Hepatocyte (in vitro differentiated cells): ENCODE measurements at regions not wholly inside any gene's neighbourhood (a gene's known extent, or its start where the extent isn't known, plus 50 kb on each side); places are given as distances from the start of the nearest gene placed in this dataset.

Experiments
- DNase-seq: peaks from one replicate; pipeline ENCODE4 v3.0.0-alpha.2; 2016; ENCODE audit warnings: low spot score
- H2AFZ ChIP-seq: fragments of 200-600 bp; sonication (generic); 2 replicates; pipeline ENCODE4 v1.6.0; 2016; ENCODE audit warnings: antibody characterized with exemption, mild to moderate bottlenecking
- H3K27ac ChIP-seq: fragments of 200-600 bp; sonication (generic); 2 replicates; pipeline ENCODE4 v1.5.1; 2016; ENCODE audit warnings: mild to moderate bottlenecking
- H3K27me3 ChIP-seq: fragments of 200-600 bp; sonication (generic); 2 replicates; pipeline ENCODE4 v1.6.1; 2016
- H3K36me3 ChIP-seq: fragments of 200-600 bp; sonication (generic); replicated peaks from 2 replicates; pipeline ENCODE4 v1.5.1; 2016; ENCODE audit warnings: low read depth; ENCODE audit not compliant: insufficient read depth
- H3K4me1 ChIP-seq: fragments of 200-600 bp; sonication (generic); 2 replicates; pipeline ENCODE4 v1.5.1; 2016; ENCODE audit warnings: mild to moderate bottlenecking, moderate library complexity; ENCODE audit not compliant: insufficient read depth
- H3K4me2 ChIP-seq: fragments of 200-600 bp; sonication (generic); 2 replicates; pipeline ENCODE4 v1.6.0; 2016
- H3K4me3 ChIP-seq: fragments of 200-600 bp; sonication (generic); 2 replicates; pipeline ENCODE4 v1.5.1; 2016; ENCODE audit warnings: mild to moderate bottlenecking
- H3K79me2 ChIP-seq: fragments of 200-600 bp; sonication (generic); 2 replicates; pipeline ENCODE4 v1.6.0; 2017; ENCODE audit warnings: mild to moderate bottlenecking
- H3K9me2 ChIP-seq: fragments of 200-600 bp; sonication (generic); replicated peaks from 2 replicates; pipeline ENCODE4 v1.6.0; 2017; ENCODE audit warnings: mild to moderate bottlenecking; ENCODE audit not compliant: insufficient read depth
- H3K9me3 ChIP-seq: fragments of 200-600 bp; sonication (generic); 2 replicates; pipeline ENCODE4 v1.5.1; 2016; ENCODE audit warnings: low read depth, mild to moderate bottlenecking
- H4K20me1 ChIP-seq: fragments of 200-600 bp; sonication (generic); 2 replicates; pipeline ENCODE4 v1.6.0; 2016; ENCODE audit warnings: mild to moderate bottlenecking; ENCODE audit not compliant: insufficient read depth, poor library complexity, severe bottlenecking
- CTCF ChIP-seq: fragments of 200-600 bp; sonication (generic); IDR thresholded peaks from 2 replicates; pipeline ENCODE4 v1.5.1; 2016; ENCODE audit warnings: antibody characterized with exemption, mild to moderate bottlenecking; ENCODE audit not compliant: poor library complexity
- EZH2 ChIP-seq: fragments of 200-600 bp; sonication (generic); IDR thresholded peaks from 2 replicates; pipeline ENCODE4 v1.6.1; 2016; ENCODE audit warnings: antibody characterized with exemption, mild to moderate bottlenecking, borderline replicate concordance
- EZH2phosphoT487 ChIP-seq: fragments of 200-600 bp; sonication (generic); IDR thresholded peaks from one replicate; pipeline ENCODE4 v1.6.1; 2018; ENCODE audit warnings: antibody characterized with exemption, mild to moderate bottlenecking, low read depth, moderate library complexity; ENCODE audit not compliant: unreplicated experiment, severe bottlenecking
- WGBS: methylation state at CpG from one replicate; pipeline ENCODE4 v1.1.6; 2016; ENCODE audit warnings: low lambda C conversion rate; ENCODE audit errors: missing lambda C conversion rate; 5-methylcytosine and 5-hydroxymethylcytosine counted together

GRCh38 chr10:44262551-44263251 is 122.2 kb downstream of the CXCL12 start:
- no peak for TF ChIP-seq EZH2
- TF ChIP-seq CTCF: no peak
- TF ChIP-seq EZH2phosphoT487: no peak
- H3K9me2 ChIP-seq: no peaks in the 10 kb centered on the region
- H3K27me3 ChIP-seq: no peaks in the 10 kb centered on the region
- H3K4me3 ChIP-seq: no peak overlapping the region
- DNase-seq: no peak
- no peaks in the 10 kb centered on the region for H4K20me1 ChIP-seq
- peaks cover 28% of the 10 kb centered on the region for H3K4me1 ChIP-seq
- H3K4me2 ChIP-seq: no peak overlapping the region
- no peak overlapping the region for H2AFZ ChIP-seq
- H3K9me3 ChIP-seq: no peaks in the 10 kb centered on the region
- H3K36me3 ChIP-seq: no peaks in the 10 kb centered on the region
- WGBS: 80% methylated on average over 6 of the region's 6 CpGs
- no peaks in the 10 kb centered on the region for H3K79me2 ChIP-seq
- H3K27ac ChIP-seq: no peak overlapping the region

- WGBS: 72% methylated on average over 7 of the region's 7 CpGs
- Histone ChIP-seq H4K20me1 (no peaks in the 10 kb centered on the region), H3K27ac (no peak overlapping the region), H2AFZ (no peak overlapping the region), H3K36me3 (no peaks in the 10 kb centered on the region), H3K9me3 (no peaks in the 10 kb centered on the region), H3K4me3 (no peak overlapping the region), H3K4me2 (no peak overlapping the region), H3K9me2 (no peaks in the 10 kb centered on the region), H3K79me2 (no peaks in the 10 kb centered on the region), H3K4me1 (peaks cover 28% of the 10 kb centered on the region), H3K27me3 (no peaks in the 10 kb centered on the region)
- DNase-seq: no peak
- TF ChIP-seq EZH2phosphoT487 (no peak), EZH2 (no peak), CTCF (no peak)
Measured at GRCh38 chr10:44261710-44262455, 123.0 kb downstream of the CXCL12 start.

- no peaks in the 10 kb centered on the region for H3K9me3 ChIP-seq
- no peaks in the 10 kb centered on the region for H3K27me3 ChIP-seq
- peaks cover 28% of the 10 kb centered on the region for H3K4me1 ChIP-seq
- H3K4me3 ChIP-seq: no peak overlapping the region
- H3K36me3 ChIP-seq: no peaks in the 10 kb centered on the region
- 50% methylated on average over 16 of the region's 16 CpGs for WGBS
- H3K9me2 ChIP-seq: no peaks in the 10 kb centered on the region
- H4K20me1 ChIP-seq: no peaks in the 10 kb centered on the region
- DNase-seq: no peak
- TF ChIP-seq CTCF (no peak), EZH2 (no peak), EZH2phosphoT487 (no peak)
- H3K79me2 ChIP-seq: no peaks in the 10 kb centered on the region
- H3K4me2 ChIP-seq: no peak overlapping the region
- no peak overlapping the region for H3K27ac ChIP-seq
- H2AFZ ChIP-seq: no peak overlapping the region
Measured at GRCh38 chr10:44261296-44261695, 123.6 kb downstream of the CXCL12 start.
